HEK293T (cell line): ENCODE measurements at regions not wholly inside any gene's neighbourhood (a gene's known extent, or its start where the extent isn't known, plus 50 kb on each side); places are given as distances from the start of the nearest gene placed in this dataset.
"Not testable (repeated sequence)": the region's sequence is repeated elsewhere in the genome, so short reads cannot be mapped to it uniquely, and the experiment has no call there.

ENCODE experiments used
- ELF4 ChIP-seq: fragments of 450-650 bp; IDR thresholded peaks from 2 replicates; pipeline ENCODE4 v1.6.1; 2017; ENCODE audit warnings: antibody characterized with exemption
- PKNOX1 ChIP-seq: fragments of 450-650 bp; IDR thresholded peaks from 2 replicates; pipeline ENCODE4 v1.6.1; 2016
- SUZ12 ChIP-seq: fragments of 450-650 bp; IDR thresholded peaks from 2 replicates; pipeline ENCODE4 v1.6.1; 2016; ENCODE audit warnings: mild to moderate bottlenecking

GRCh38 chr9:39674437-39675210 lies 319.2 kb downstream of the SPATA31A1 start:
- not testable (repeated sequence) for TF ChIP-seq SUZ12, ELF4, PKNOX1
